H1 (cell line): ENCODE measurements at regions not wholly inside any gene's neighbourhood (a gene's known extent, or its start where the extent isn't known, plus 50 kb on each side); places are given as distances from the start of the nearest gene placed in this dataset.

ENCODE experiments used
- CTCF ChIA-PET: fragments of 300-600 bp; sonication (Branson Sonifier 250); formaldehyde crosslinking; loops from one replicate; lab custom pipeline; 2021; ENCODE audit not compliant: partially characterized antibody; lab: Charles Lee
- POLR2A ChIA-PET: fragments of 300-600 bp; sonication (Branson Sonifier 250); formaldehyde crosslinking; loops from one replicate; lab custom pipeline; 2021; ENCODE audit warnings: inconsistent platforms; ENCODE audit not compliant: partially characterized antibody; lab: Charles Lee
- DNase-seq, 2 experiments: peaks; one replicate each; pipeline versions ENCODE4 v3.0.0 to v3.0.0-alpha.2; 2010 to 2022; ENCODE audit warnings: low spot score in 2 of 2, low read depth in 1 of 2, mixed read lengths in 1 of 2
- FAIRE-seq: peaks from 2 replicates; lab custom pipeline; 2011; peaks lifted over from hg19 to GRCh38; lab: Jason Lieb, UNC
- H2AFZ ChIP-seq: 2 replicates; pipeline ENCODE4 v1.8.1; 2012; ENCODE audit warnings: low read length, inconsistent platforms
- H2AK5ac ChIP-seq: 2 replicates; pipeline ENCODE4 v1.6.1; 2013; ENCODE audit warnings: low read depth, low read length
- H2BK120ac ChIP-seq: replicated peaks from 2 replicates; pipeline ENCODE3; 2013; ENCODE audit warnings: low read depth, low read length, inconsistent platforms
- H2BK12ac ChIP-seq: 2 replicates; pipeline ENCODE4 v1.6.1; 2013; ENCODE audit warnings: low read depth, low read length
- H2BK15ac ChIP-seq: 2 replicates; pipeline ENCODE4 v1.6.1; 2013; ENCODE audit warnings: low read length
- H2BK20ac ChIP-seq: 2 replicates; pipeline ENCODE4 v1.6.1; 2013; ENCODE audit warnings: low read length
- H2BK5ac ChIP-seq: 2 replicates; pipeline ENCODE4 v1.6.1; 2013; ENCODE audit warnings: low read depth, low read length
- H3K14ac ChIP-seq: 2 replicates; pipeline ENCODE4 v1.6.1; 2013; ENCODE audit warnings: inconsistent platforms; ENCODE audit not compliant: insufficient read length
- H3K18ac ChIP-seq: 2 replicates; pipeline ENCODE4 v1.6.1; 2013; ENCODE audit warnings: low read length; ENCODE audit errors: extremely low read depth
- H3K23ac ChIP-seq: 2 replicates; pipeline ENCODE4 v1.6.1; 2013; ENCODE audit warnings: inconsistent platforms; ENCODE audit not compliant: insufficient read length
- H3K23me2 ChIP-seq: 2 replicates; pipeline ENCODE4 v1.6.1; 2013; ENCODE audit warnings: low read depth, low read length
- H3K27ac ChIP-seq: 2 replicates; pipeline ENCODE4 v1.6.1; 2011; ENCODE audit warnings: low read depth, low read length, inconsistent platforms
- H3K27me3 ChIP-seq, 4 experiments: replicated peaks in 1 of 4; 1 replicate in 1 of 4; 2 replicates in 3 of 4; pipeline versions ENCODE4 v1.6.1 to v1.8.1; 2011 to 2013; ENCODE audit warnings: low read length in 3 of 4, mild to moderate bottlenecking in 3 of 4, inconsistent platforms in 2 of 4, mixed read lengths in 2 of 4, moderate library complexity in 1 of 4; ENCODE audit not compliant: control insufficient read depth in 3 of 4, insufficient read depth in 3 of 4; ENCODE audit errors: extremely low read depth in 1 of 4
- H3K36me3 ChIP-seq, 4 experiments: 2 replicates each; pipeline versions ENCODE4 v1.6.1 to v1.8.1; 2011 to 2013; ENCODE audit warnings: mild to moderate bottlenecking in 4 of 4, low read length in 3 of 4, moderate library complexity in 2 of 4, control low read depth in 1 of 4, inconsistent platforms in 1 of 4; ENCODE audit not compliant: insufficient read depth in 4 of 4, control insufficient read depth in 2 of 4
- H3K4ac ChIP-seq: replicated peaks from 2 replicates; pipeline ENCODE3; 2013; ENCODE audit warnings: low read length, low read depth, mixed read lengths, inconsistent platforms; ENCODE audit not compliant: insufficient read length
- H3K4me1 ChIP-seq, 4 experiments: replicated peaks in 1 of 4; 1 replicate in 1 of 4; 2 replicates in 3 of 4; pipeline versions ENCODE4 v1.6.1 to v1.8.1; 2011 to 2013; ENCODE audit warnings: low read length in 3 of 4, inconsistent platforms in 2 of 4, mixed read lengths in 1 of 4; ENCODE audit not compliant: insufficient read depth in 4 of 4, control insufficient read depth in 3 of 4
- H3K4me2 ChIP-seq, 2 experiments: 2 replicates each; pipeline versions ENCODE4 v1.6.1 to v1.8.1; 2011 to 2013; ENCODE audit warnings: low read depth in 2 of 2, low read length in 2 of 2, control low read depth in 1 of 2, inconsistent platforms in 1 of 2, mild to moderate bottlenecking in 1 of 2; ENCODE audit not compliant: insufficient read depth in 1 of 2
- H3K4me3 ChIP-seq, 4 experiments: fragments of 200-600, 300-600 bp in 1 of 4; sonication (generic), shearing (Covaris generic), sonication (Bioruptor Twin) in 1 of 4; 2 replicates each; pipeline versions ENCODE4 v1.5.1 to v1.8.1; 2011 to 2016; ENCODE audit warnings: low read length in 4 of 4, low read depth in 3 of 4, control low read depth in 2 of 4, inconsistent platforms in 2 of 4, mild to moderate bottlenecking in 2 of 4, mixed read lengths in 1 of 4, moderate library complexity in 1 of 4; ENCODE audit not compliant: insufficient read depth in 2 of 4; ENCODE audit errors: extremely low read depth in 1 of 4
- H3K56ac ChIP-seq: replicated peaks from 2 replicates; pipeline ENCODE3; 2013; ENCODE audit warnings: low read depth, mild to moderate bottlenecking, mixed read lengths, low read length, inconsistent platforms; ENCODE audit not compliant: insufficient read length
- H3K79me1 ChIP-seq: 2 replicates; pipeline ENCODE4 v1.6.1; 2013; ENCODE audit warnings: low read depth, low read length, control low read depth
- H3K79me2 ChIP-seq, 2 experiments: 2 replicates each; pipeline versions ENCODE4 v1.6.1 to v1.8.1; 2012 to 2013; ENCODE audit warnings: low read length in 2 of 2, mild to moderate bottlenecking in 2 of 2, inconsistent platforms in 1 of 2; ENCODE audit not compliant: insufficient read depth in 2 of 2, control insufficient read depth in 1 of 2
- H3K9ac ChIP-seq, 4 experiments: replicated peaks in 1 of 4; 1 replicate in 1 of 4; 2 replicates in 3 of 4; pipeline versions ENCODE4 v1.6.1 to v1.8.1; 2011 to 2013; ENCODE audit warnings: low read depth in 3 of 4, low read length in 3 of 4, control low read depth in 2 of 4, mild to moderate bottlenecking in 2 of 4, moderate library complexity in 2 of 4, inconsistent platforms in 1 of 4; ENCODE audit errors: extremely low read depth in 1 of 4
- H3K9me3 ChIP-seq, 2 experiments: 2 replicates each; pipeline versions ENCODE4 v1.6.1 to v1.8.1; 2012 to 2013; ENCODE audit warnings: mild to moderate bottlenecking in 2 of 2, moderate library complexity in 2 of 2, control low read depth in 1 of 2, inconsistent platforms in 1 of 2, low read depth in 1 of 2, low read length in 1 of 2, mixed read lengths in 1 of 2; ENCODE audit not compliant: insufficient read depth in 2 of 2
- H4K20me1 ChIP-seq, 2 experiments: replicated peaks in 1 of 2; 2 replicates each; pipeline versions ENCODE3 to v1.8.1; 2011 to 2013; ENCODE audit warnings: inconsistent platforms in 2 of 2, low read length in 2 of 2, mild to moderate bottlenecking in 1 of 2; ENCODE audit not compliant: insufficient read depth in 2 of 2, control insufficient read depth in 1 of 2
- H4K5ac ChIP-seq: 2 replicates; pipeline ENCODE4 v1.6.1; 2013; ENCODE audit warnings: low read length, low read depth, mixed read lengths, inconsistent platforms; ENCODE audit not compliant: insufficient read length
- H4K8ac ChIP-seq: 2 replicates; pipeline ENCODE4 v1.8.0; 2013; ENCODE audit warnings: mild to moderate bottlenecking, moderate library complexity, low read length, inconsistent platforms; ENCODE audit not compliant: insufficient read depth; ENCODE audit errors: extremely low read depth
- H4K91ac ChIP-seq: replicated peaks from 2 replicates; pipeline ENCODE3; 2013; ENCODE audit warnings: low read length, mixed read lengths, inconsistent platforms; ENCODE audit not compliant: insufficient read length
- FOSL1 ChIP-seq: IDR thresholded peaks from 2 replicates; pipeline ENCODE4 v1.6.1; 2011; ENCODE audit warnings: mild to moderate bottlenecking, low read depth, low read length, moderate library complexity; ENCODE audit not compliant: insufficient read depth
- JUN ChIP-seq: IDR thresholded peaks from 2 replicates; pipeline ENCODE4 v1.6.1; 2011; ENCODE audit warnings: low read depth, mild to moderate bottlenecking, improper control_type of control experiment, low read length
- ZNF274 ChIP-seq: IDR thresholded peaks from 2 replicates; pipeline ENCODE4 v1.7.0; 2012; ENCODE audit warnings: low read length, borderline replicate concordance; ENCODE audit errors: extremely low read depth
- WGBS, 2 experiments: shearing (Covaris generic) in 1 of 2; methylation state at CpG; one replicate each; pipeline versions ENCODE4 v1.1.6 to v1.1.7; 2013 to 2015; ENCODE audit warnings: low lambda C conversion rate in 2 of 2, mixed read lengths in 2 of 2, inconsistent platforms in 1 of 2, low coverage in 1 of 2, missing lambda C conversion rate in 1 of 2; ENCODE audit not compliant: insufficient replicate concordance in 2 of 2, insufficient coverage in 1 of 2, insufficient read length in 1 of 2; ENCODE audit errors: extremely low coverage in 1 of 2, missing lambda C conversion rate in 1 of 2; 5-methylcytosine and 5-hydroxymethylcytosine counted together

- Histone ChIP-seq H2BK15ac (no peak overlapping the region), H2BK120ac (no peak overlapping the region), H3K4me2 (no peak overlapping the region), H3K9me3 (peaks cover 0 to 3% of the 10 kb centered on the region in 2 experiments; a peak in 1 of 4 replicates), H3K9ac (no peak overlapping the region), H3K79me2 (no peaks in the 10 kb centered on the region), H3K23ac (no peak overlapping the region), H2BK12ac (no peak overlapping the region), H4K91ac (no peak overlapping the region), H3K36me3 (no peaks in the 10 kb centered on the region), H4K8ac (no peak overlapping the region), H3K27ac (no peak overlapping the region), H4K20me1 (no peaks in the 10 kb centered on the region), H3K4ac (no peak overlapping the region), H4K5ac (no peak overlapping the region), H2BK5ac (no peak overlapping the region), H3K27me3 (no peaks in the 10 kb centered on the region), H3K18ac (no peak overlapping the region), H3K4me3 (no peak overlapping the region), H3K79me1 (no peaks in the 10 kb centered on the region), H3K4me1 (no peaks in the 10 kb centered on the region), H3K14ac (no peak overlapping the region), H3K56ac (no peak overlapping the region), H2AK5ac (no peak overlapping the region), H3K23me2 (no peaks in the 10 kb centered on the region; the same call in 1 of the 2 replicates), H2BK20ac (no peak overlapping the region), H2AFZ (no peak overlapping the region)
- CTCF ChIA-PET, result no interaction called here
- 94% methylated on average over 3 of the region's 3 CpGs; no CpG with 5 or more reads in 1 of the 2 experiments for WGBS, 2 experiments
- FAIRE-seq (no peak), DNase-seq (no peak)
- POLR2A ChIA-PET, result interaction anchor here (1.1 kb wide), 1 partner anchor 18 kb away, joined by 4 read pairs; no protein-coding TSS in a partner anchor
- TF ChIP-seq FOSL1, result no peak
- no peak for TF ChIP-seq JUN
- TF ChIP-seq ZNF274, result no peak
These were observed 611.7 kb downstream of the SOX6 start for GRCh38 chr11:15744693-15745092.
